ENCODE measurements at regions not wholly inside any gene's neighbourhood (a gene's known extent, or its start where the extent isn't known, plus 50 kb on each side); places are given as distances from the start of the nearest gene placed in this dataset.

DNA sequence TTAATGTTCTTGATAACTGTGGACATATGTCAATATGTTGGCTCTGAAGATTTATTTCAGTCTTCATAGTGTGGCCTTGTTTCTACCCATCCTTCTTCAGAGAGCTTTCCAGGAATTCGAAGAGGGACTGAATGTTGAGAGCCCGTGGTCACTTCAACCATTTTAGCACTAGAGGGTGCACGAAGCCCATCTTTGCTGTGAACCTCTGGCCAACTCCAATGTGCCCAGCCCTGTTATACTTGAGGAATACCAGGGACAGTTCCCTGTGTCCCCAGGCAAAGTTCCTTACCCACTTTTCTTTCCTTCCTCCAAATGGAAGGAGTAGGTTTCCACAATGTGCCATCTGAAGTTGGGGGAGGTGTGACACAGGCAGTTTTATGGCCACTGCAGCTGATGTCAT, 603.5 kb downstream of the RPL10L start:
- no peak overlapping the region for H3K4me3 ChIP-seq (ENCODE audit: extremely low read depth in 1 of 4, insufficient read depth in 2 of 4, low read depth in 3 of 4, low read length in 4 of 4)
- no peak overlapping the region for H2AK5ac ChIP-seq (ENCODE audit: low read depth, low read length)
- H3K14ac ChIP-seq (ENCODE audit: insufficient read length) = no peak overlapping the region
- H2AFZ ChIP-seq (ENCODE audit: low read length) = no peak overlapping the region
- H4K5ac ChIP-seq (ENCODE audit: insufficient read length, low read depth, low read length) = no peak overlapping the region
- ChIA-PET CTCF (ENCODE audit: partially characterized antibody) (interaction anchor here (0.5 to 1.6 kb wide), 9 partner anchors 10 to 297 kb away, joined by 3 to 10 read pairs (median 3); no protein-coding TSS in a partner anchor), POLR2A (ENCODE audit: partially characterized antibody) (interaction anchor here (0.6 kb wide), 1 partner anchor 115 kb away, joined by 3 read pairs; no protein-coding TSS in a partner anchor)
- DNase-seq (ENCODE audit: low read depth in 1 of 2, low spot score in 2 of 2) (peak; percentile 56 to 58), FAIRE-seq (peak; percentile 94)
- H2BK20ac ChIP-seq (ENCODE audit: low read length) = no peak overlapping the region
- H3K23me2 ChIP-seq (ENCODE audit: low read depth, low read length) = no peaks in the 10 kb centered on the region
- no peak overlapping the region for H3K27ac ChIP-seq (ENCODE audit: low read depth, low read length)
- H3K27me3 ChIP-seq (replicated peaks in 1 of 4; ENCODE audit: control insufficient read depth in 3 of 4, extremely low read depth in 1 of 4, insufficient read depth in 3 of 4, low read length in 3 of 4) = no peaks in the 10 kb centered on the region
- no peak overlapping the region for H2BK12ac ChIP-seq (ENCODE audit: low read depth, low read length)
- no peak overlapping the region for H3K18ac ChIP-seq (ENCODE audit: extremely low read depth, low read length)
- no peaks in the 10 kb centered on the region for H4K20me1 ChIP-seq (replicated peaks in 1 of 2; ENCODE audit: control insufficient read depth in 1 of 2, insufficient read depth in 2 of 2, low read length in 2 of 2)
- H3K79me1 ChIP-seq (ENCODE audit: low read depth, low read length) = no peaks in the 10 kb centered on the region
- no peak overlapping the region for H3K9ac ChIP-seq (replicated peaks in 1 of 4; ENCODE audit: extremely low read depth in 1 of 4, low read depth in 3 of 4, low read length in 3 of 4)
- no peak overlapping the region for H4K91ac ChIP-seq (replicated peaks; ENCODE audit: insufficient read length, low read length)
- no peaks in the 10 kb centered on the region for H3K9me3 ChIP-seq (ENCODE audit: insufficient read depth in 2 of 2, low read depth in 1 of 2, low read length in 1 of 2)
- H2BK120ac ChIP-seq (replicated peaks; ENCODE audit: low read depth, low read length) = no peak overlapping the region
- H3K4me2 ChIP-seq (ENCODE audit: insufficient read depth in 1 of 2, low read depth in 2 of 2, low read length in 2 of 2) = no peak overlapping the region
- no peak overlapping the region for H3K23ac ChIP-seq (ENCODE audit: insufficient read length)
- no peak overlapping the region for H2BK5ac ChIP-seq (ENCODE audit: low read depth, low read length)
- H3K4me1 ChIP-seq (replicated peaks in 1 of 4; ENCODE audit: control insufficient read depth in 3 of 4, insufficient read depth in 4 of 4, low read length in 3 of 4) = no peaks in the 10 kb centered on the region
- no peak overlapping the region for H3K4ac ChIP-seq (replicated peaks; ENCODE audit: insufficient read length, low read depth, low read length)
- 37% methylated on average over 3 of the region's 3 CpGs; no CpG with 5 or more reads in 1 of the 2 experiments for WGBS, 2 experiments (ENCODE audit: extremely low coverage in 1 of 2, insufficient coverage in 1 of 2, insufficient read length in 1 of 2, insufficient replicate concordance in 2 of 2, low coverage in 1 of 2, low lambda C conversion rate in 2 of 2, missing lambda C conversion rate in 1 of 2)
- H3K36me3 ChIP-seq (ENCODE audit: control insufficient read depth in 2 of 4, insufficient read depth in 4 of 4, low read length in 3 of 4) = no peaks in the 10 kb centered on the region
- no peaks in the 10 kb centered on the region for H3K79me2 ChIP-seq (ENCODE audit: control insufficient read depth in 1 of 2, insufficient read depth in 2 of 2, low read length in 2 of 2)
- no peak overlapping the region for H4K8ac ChIP-seq (ENCODE audit: extremely low read depth, insufficient read depth, low read length)
- H2BK15ac ChIP-seq (ENCODE audit: low read length) = no peak overlapping the region
- H3K56ac ChIP-seq (replicated peaks; ENCODE audit: insufficient read length, low read depth, low read length) = no peak overlapping the region
- TF ChIP-seq TAF7 (optimal IDR thresholded peaks at IDR 0.05; ENCODE audit: borderline replicate concordance, low read depth, low read length) = no peak
- no peak for TF ChIP-seq NANOG (IDR thresholded peaks at IDR 0.05; ENCODE audit: insufficient read depth, low read depth, low read length, poor library complexity, severe bottlenecking)
- no peak for TF ChIP-seq MAFK (IDR thresholded peaks at IDR 0.05; ENCODE audit: low read depth, low read length)
- no peak for TF ChIP-seq GTF2F1 (IDR thresholded peaks at IDR 0.05; ENCODE audit: borderline replicate concordance, low read depth, low read length)
- TF ChIP-seq, protein P1, sequence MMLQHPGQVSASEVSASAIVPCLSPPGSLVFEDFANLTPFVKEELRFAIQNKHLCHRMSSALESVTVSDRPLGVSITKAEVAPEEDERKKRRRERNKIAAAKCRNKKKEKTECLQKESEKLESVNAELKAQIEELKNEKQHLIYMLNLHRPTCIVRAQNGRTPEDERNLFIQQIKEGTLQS (IDR thresholded peaks at IDR 0.05; ENCODE audit: insufficient read depth, low read depth, low read length) = no peak
- TF ChIP-seq NRF1 (IDR thresholded peaks at IDR 0.05; ENCODE audit: low read depth, low read length) = no peak
- peak; percentile 40; the same call in 1 of the 2 replicates for TF ChIP-seq TEAD4 (IDR thresholded peaks at IDR 0.05; ENCODE audit: low read depth, low read length)
- no peak for TF ChIP-seq ZNF274 (IDR thresholded peaks at IDR 0.05; ENCODE audit: borderline replicate concordance, extremely low read depth, low read length)
- TF ChIP-seq RAD21 (IDR thresholded peaks at IDR 0.05 in 1 of 2, conservative IDR thresholded peaks at IDR 0.05 in 1 of 2; ENCODE audit: low read depth in 2 of 2, low read length in 2 of 2) = peak; percentile 96 to 97
- no peak for TF ChIP-seq CBX5 (IDR thresholded peaks at IDR 0.05; ENCODE audit: low read depth, low read length)
- TF ChIP-seq CEBPB (IDR thresholded peaks at IDR 0.05; ENCODE audit: low read depth, low read length) = no peak
- no peak for TF ChIP-seq ASH2L (IDR thresholded peaks at IDR 0.05; ENCODE audit: low read length)

Measured in H1 (cell line).